ENCODE measurements at regions not wholly inside any gene's neighbourhood (a gene's known extent, or its start where the extent isn't known, plus 50 kb on each side); places are given as distances from the start of the nearest gene placed in this dataset.

GRCh38 chr10:111452153-111452552, 375.3 kb downstream of the ADRA2A start:
- no peak for DNase-seq (ENCODE audit: low spot score)

DNA sequence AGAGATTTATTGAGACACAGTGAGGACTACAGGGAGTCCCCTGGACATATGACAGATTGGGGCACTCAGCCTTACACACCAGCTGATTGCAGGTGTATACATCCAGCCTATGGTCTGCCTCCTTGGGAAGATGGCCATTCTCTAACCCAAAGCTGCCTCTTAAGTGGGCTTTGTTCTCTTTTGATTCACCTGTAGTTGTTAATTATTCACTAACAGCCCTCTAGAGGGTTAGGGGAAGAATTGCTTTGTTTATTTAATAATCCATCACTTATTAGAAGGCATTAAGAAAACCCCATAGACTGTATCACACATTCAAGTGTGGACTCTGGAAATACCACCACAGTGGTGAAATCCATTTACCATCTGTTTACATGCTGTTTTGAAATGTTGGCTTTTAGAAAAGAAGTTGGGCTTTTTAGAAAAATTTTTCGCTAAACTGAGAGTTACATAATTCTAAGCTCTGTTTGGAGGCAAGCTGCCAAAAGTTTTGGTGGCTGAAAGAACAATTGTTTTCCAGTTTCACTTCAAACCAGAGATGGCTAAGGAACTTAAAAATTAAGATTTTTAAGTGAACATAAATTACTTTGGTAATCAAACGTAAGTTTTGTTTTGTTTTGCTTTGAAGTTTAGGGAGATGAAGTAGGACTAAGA, 379.1 kb downstream of the ADRA2A start:
- no peak for DNase-seq (ENCODE audit: low spot score)

GRCh38 chr10:111458256-111458655, 381.4 kb downstream of the ADRA2A start:
- no peak for DNase-seq (ENCODE audit: low spot score)

- DNase-seq (ENCODE audit: low spot score) = no peak
Measured at GRCh38 chr10:111459967-111460366, 383.1 kb downstream of the ADRA2A start.

- DNase-seq (ENCODE audit: low spot score) = no peak
Measured at GRCh38 chr10:111472445-111472844, 395.6 kb downstream of the ADRA2A start.

DNA sequence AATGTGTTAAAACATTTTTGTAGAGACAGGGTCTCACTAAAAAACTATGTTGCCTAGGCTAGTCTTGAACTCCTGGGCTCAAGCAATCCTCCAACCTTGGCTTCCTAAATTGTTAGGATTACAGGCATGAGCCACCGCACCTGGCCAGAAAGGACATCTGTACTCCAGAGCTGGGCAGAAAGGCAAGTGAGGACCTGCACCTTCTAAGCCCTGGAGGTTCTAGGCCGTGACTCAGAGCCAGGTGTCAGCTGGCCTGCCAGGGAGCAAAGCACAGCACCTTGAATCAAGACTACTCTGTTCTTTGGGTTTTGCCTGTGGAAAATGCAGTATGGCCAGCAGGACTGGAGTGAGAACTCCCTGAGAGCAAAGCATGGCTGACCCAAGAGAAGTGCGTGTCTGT, 396.5 kb downstream of the ADRA2A start:
- no peak for DNase-seq (ENCODE audit: low spot score)

- DNase-seq (ENCODE audit: low spot score) = no peak
Measured at GRCh38 chr10:111474786-111475185, 398.0 kb downstream of the ADRA2A start.

GRCh38 chr10:111475720-111476119, 398.9 kb downstream of the ADRA2A start:
- no peak for DNase-seq (ENCODE audit: low spot score)

- no peak for DNase-seq (ENCODE audit: low spot score)
Measured at GRCh38 chr10:111478651-111479050, 401.8 kb downstream of the ADRA2A start.

- DNase-seq (ENCODE audit: low spot score) = no peak
Measured at GRCh38 chr10:111479966-111480365, 403.1 kb downstream of the ADRA2A start.

DNA sequence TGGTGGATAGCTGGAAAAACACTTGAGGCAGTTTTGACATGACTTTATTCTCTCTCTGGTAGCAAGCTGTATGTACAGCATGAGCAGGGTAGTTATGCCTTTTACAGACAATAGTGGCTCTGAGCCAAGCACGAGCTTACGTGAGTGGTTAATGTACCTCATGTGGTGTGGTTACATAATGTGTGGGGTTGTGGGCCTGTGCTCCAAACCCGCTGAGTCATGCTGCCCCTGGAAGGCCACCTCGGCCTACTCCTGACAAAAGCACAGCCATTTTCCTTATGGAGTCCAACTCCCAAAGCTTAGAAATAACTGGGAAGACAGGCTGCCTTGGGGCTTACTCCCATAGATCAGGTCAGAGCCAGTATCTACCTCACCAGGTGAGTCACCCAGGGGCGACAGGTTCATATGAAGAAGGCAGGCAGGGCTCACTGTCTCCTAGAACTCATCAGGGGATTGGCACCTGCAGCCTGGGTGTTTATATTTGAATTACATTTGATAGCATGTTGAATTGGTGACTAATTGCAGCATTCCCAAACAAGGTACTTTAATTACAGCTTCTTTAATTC, 404.5 kb downstream of the ADRA2A start:
- DNase-seq (ENCODE audit: low spot score) = no peak

DNA sequence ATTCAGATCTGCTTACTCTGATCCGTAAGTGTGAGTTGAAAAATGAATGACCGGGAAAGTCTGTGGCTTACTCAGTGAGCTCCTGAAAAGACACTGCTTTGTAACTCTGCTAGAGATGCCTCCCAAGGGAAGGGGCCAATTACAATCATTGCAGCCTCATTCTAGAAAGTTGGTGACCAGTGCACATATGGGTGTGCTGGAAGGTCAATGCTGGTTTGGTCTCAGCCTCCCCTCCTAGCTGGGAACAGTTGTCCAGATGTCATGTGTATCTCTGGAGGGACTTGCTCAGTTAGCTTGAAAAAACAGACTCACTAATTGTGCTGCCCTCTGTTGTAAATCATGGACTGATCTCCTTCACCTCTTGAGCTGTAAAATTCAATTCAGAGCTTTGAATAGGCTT, 405.0 kb downstream of the ADRA2A start:
- DNase-seq (ENCODE audit: low spot score) = no peak

- no peak for DNase-seq (ENCODE audit: low spot score)
Measured at GRCh38 chr10:111482621-111483216, 405.9 kb downstream of the ADRA2A start.

DNA sequence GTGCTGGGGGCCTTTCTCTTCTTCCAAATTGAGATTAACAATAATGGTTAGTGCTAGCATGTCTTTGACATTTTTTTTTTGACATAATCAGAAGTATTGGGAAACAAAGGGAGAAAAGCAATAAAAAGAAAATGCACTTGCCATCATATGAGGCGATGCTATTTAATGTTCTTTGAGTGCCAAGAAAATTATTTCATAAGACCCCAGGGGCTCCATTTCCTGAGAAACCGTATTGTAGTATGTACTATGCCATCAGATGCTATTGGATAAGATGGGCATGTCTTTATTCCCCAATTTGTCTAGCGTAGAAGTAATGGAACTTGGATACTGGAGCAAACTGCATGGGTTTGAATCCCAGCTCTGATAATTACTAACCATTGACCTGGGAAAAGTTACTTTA, 408.9 kb downstream of the ADRA2A start:
- DNase-seq (ENCODE audit: low spot score) = no peak

DNA sequence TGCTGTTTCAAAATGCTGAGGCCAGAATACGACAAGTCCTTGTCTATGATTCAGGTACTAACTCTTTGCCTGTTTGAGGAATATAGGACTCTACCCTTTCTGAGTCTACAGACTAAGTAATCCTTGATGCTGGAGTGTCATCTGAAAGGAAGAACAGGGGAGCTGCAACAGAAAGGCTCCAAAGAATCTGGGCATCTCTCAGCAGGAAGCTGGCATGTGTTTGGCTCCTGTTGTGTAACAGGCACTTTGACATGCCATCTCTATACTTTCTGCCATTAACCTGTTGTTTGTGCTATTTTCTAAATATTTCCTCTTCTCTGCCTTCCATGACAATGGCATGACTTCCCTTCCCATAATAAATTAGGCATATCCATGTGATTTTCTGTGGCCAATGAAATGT, 409.5 kb downstream of the ADRA2A start:
- no peak for DNase-seq (ENCODE audit: low spot score)

- DNase-seq (ENCODE audit: low spot score) = no peak
Measured at GRCh38 chr10:111488668-111489067, 411.8 kb downstream of the ADRA2A start.

DNA sequence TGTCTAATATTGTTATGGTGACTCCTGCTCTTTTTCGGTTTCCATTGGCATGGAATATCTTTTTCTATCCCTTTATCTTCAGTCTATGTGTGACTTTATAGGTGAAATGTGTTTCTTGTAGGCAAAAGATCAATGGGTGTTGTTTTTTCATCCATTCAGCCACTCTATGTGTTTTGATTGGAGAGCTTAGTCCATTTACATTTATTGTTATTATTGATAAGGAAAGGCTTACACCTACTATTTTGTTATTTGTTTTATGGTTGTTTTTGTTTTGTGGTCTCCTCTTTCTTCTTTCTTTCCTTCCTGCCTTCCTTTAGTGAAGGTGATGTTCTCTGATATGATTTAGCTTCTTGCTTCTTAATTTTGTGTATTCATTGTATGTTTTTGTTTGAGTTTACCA, 414.3 kb downstream of the ADRA2A start:
- DNase-seq (ENCODE audit: low spot score) = no peak

- DNase-seq (ENCODE audit: low spot score) = no peak
Measured at GRCh38 chr10:111493024-111493625, 416.3 kb downstream of the ADRA2A start.

GRCh38 chr10:111498560-111498959, 421.7 kb downstream of the ADRA2A start:
- no peak for DNase-seq (ENCODE audit: low spot score)

GRCh38 chr10:111504376-111504775, 427.5 kb downstream of the ADRA2A start:
- no peak for DNase-seq (ENCODE audit: low spot score)

DNA sequence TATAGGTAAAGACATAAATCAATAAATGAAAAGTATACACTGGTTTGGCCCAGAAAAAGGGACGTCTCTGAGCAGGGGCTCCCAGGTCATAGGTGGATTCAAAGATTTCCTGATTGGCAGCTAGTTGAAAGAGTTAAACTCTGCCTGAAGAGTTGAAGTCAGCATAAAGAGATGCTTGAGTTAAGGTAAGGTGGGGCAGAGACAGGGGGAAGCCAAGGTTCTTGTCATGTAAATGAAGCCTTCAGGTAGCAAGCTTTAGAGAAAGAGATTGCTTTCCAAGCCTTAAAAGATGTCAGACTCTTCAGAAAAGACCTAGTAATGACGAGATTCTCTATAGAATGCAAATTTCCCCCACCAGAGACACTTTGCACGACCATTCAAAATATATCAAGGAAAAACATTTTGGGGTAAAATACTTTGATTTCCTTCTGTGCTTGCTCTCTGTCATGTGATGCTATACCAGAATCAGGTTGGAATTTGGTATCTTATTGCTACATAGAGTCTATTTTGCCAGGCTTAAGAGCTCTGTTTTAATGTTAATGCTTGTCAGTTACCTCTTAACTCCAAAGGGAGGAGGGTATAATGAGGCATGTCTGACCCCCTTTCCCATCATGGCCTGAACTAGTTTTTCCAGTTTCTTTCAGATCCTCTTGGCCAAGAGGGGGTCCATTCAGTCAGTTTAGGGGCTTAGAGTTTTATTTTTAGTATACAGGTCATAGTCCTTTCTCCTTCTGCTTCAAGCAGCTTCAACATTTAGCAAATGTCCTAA, 429.6 kb downstream of the ADRA2A start:
- DNase-seq (ENCODE audit: low spot score) = no peak

DNA sequence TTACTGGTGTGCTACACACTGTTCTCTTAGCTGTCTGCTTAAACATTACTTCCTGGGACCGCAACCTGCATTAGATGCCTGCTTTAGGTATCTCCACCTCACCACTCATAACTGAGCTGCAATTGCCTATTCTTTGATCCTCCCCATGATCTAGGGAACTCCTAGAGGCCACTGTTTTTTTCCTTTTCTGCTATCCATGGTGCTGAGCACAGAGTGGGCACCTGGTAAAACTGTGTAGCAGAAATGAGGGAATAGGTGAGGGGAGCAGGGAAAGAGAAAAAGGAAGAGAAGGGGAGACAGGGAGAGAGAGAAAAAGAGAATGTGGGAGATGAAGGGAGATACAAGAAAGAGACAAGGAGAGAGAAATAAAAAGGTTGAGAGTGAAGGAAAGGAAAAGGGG, 434.9 kb downstream of the ADRA2A start:
- DNase-seq (ENCODE audit: low spot score) = no peak

DNA sequence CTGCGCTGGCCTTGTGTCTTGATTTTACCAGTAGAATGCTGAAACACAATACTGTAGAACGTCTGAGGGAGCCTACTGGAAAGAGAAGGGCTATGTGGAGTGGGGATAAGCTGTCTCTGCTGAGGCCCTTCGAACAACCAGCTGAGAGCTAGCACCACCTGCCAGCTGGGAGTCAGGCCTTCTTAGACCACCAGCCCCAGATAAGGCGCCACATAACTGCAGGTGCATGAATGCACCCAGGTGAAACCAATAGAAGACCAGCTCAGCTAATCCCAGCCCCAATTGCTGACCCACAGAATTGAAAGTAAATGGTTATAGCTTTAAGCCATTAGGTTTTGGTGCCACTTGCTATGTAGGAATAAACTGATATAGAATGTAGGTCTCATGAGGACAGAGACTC, 438.4 kb downstream of the ADRA2A start:
- DNase-seq (ENCODE audit: low spot score) = no peak

All from NAMALWA (cell line).